SK-N-SH treated with all-trans-retinoic acid at 6 μM for 48 hours (cell line): ENCODE measurements at regions not wholly inside any gene's neighbourhood (a gene's known extent, or its start where the extent isn't known, plus 50 kb on each side); places are given as distances from the start of the nearest gene placed in this dataset.

Source experiments
- ATAC-seq: fragments of 200-7000 bp; cut with Tn5 transposase; 3 replicates; pipeline ENCODE4 v1.9.1; 2020; ENCODE audit warnings: mild to moderate bottlenecking, moderate library complexity
- ARNTL ChIP-seq: fragments of 450-650 bp; formaldehyde crosslinking; IDR thresholded peaks from 2 replicates; pipeline ENCODE4 v1.5.0; 2020; ENCODE audit warnings: low read depth, mild to moderate bottlenecking, moderate library complexity, borderline replicate concordance
- BACH2 ChIP-seq: fragments of 250-450 bp; sonication (Bioruptor Pico); IDR thresholded peaks from 2 replicates; pipeline ENCODE4 v1.9.0; 2021; ENCODE audit warnings: mild to moderate bottlenecking, borderline replicate concordance
- CREB5 ChIP-seq: fragments of 250-450 bp; sonication (Bioruptor Pico); IDR thresholded peaks from 2 replicates; pipeline ENCODE4 v1.5.1; 2020; ENCODE audit warnings: low read depth, mild to moderate bottlenecking, moderate library complexity
- CSDC2 ChIP-seq: fragments of 250-450 bp; sonication (Bioruptor Pico); IDR thresholded peaks from 2 replicates; pipeline ENCODE4 v1.5.0; 2020; ENCODE audit warnings: mild to moderate bottlenecking, moderate library complexity
- CSRNP3 ChIP-seq: fragments of 250-450 bp; sonication (Bioruptor Pico); IDR thresholded peaks from 2 replicates; pipeline ENCODE4 v1.5.1; 2021; ENCODE audit warnings: mild to moderate bottlenecking, moderate library complexity
- ESRRG ChIP-seq: fragments of 250-450 bp; sonication (Bioruptor Pico); IDR thresholded peaks from 2 replicates; pipeline ENCODE4 v1.6.1; 2021; ENCODE audit warnings: mild to moderate bottlenecking
- GLIS3 ChIP-seq: fragments of 250-450 bp; sonication (Bioruptor Pico); IDR thresholded peaks from 2 replicates; pipeline ENCODE4 v1.5.0; 2020; ENCODE audit warnings: mild to moderate bottlenecking, moderate library complexity
- ISL1 ChIP-seq: fragments of 250-450 bp; sonication (Bioruptor Pico); IDR thresholded peaks from 2 replicates; pipeline ENCODE4 v2.1.2; 2022; ENCODE audit warnings: mild to moderate bottlenecking, moderate library complexity
- PATZ1 ChIP-seq: fragments of 250-450 bp; sonication (Bioruptor Pico); IDR thresholded peaks from 2 replicates; pipeline ENCODE4 v1.8.0; 2020; ENCODE audit warnings: mild to moderate bottlenecking, moderate library complexity, borderline replicate concordance
- POU6F1 ChIP-seq: fragments of 250-450 bp; sonication (Bioruptor Pico); IDR thresholded peaks from 2 replicates; pipeline ENCODE4 v1.8.0; 2021; ENCODE audit warnings: low read depth, mild to moderate bottlenecking, moderate library complexity, borderline replicate concordance
- RARB ChIP-seq: fragments of 250-450 bp; sonication (Bioruptor Pico); IDR thresholded peaks from 2 replicates; pipeline ENCODE4 v1.8.0; 2021; ENCODE audit warnings: mild to moderate bottlenecking, moderate library complexity
- SNAI2 ChIP-seq: fragments of 250-450 bp; sonication (Bioruptor Pico); IDR thresholded peaks from 2 replicates; pipeline ENCODE4 v1.5.0; 2020; ENCODE audit warnings: mild to moderate bottlenecking, moderate library complexity
- TCF4 ChIP-seq: fragments of 250-450 bp; sonication (Bioruptor Pico); IDR thresholded peaks from 2 replicates; pipeline ENCODE4 v1.8.0; 2021; ENCODE audit warnings: mild to moderate bottlenecking, moderate library complexity, borderline replicate concordance
- TOX ChIP-seq: fragments of 250-450 bp; sonication (Bioruptor Pico); IDR thresholded peaks from 2 replicates; pipeline ENCODE4 v1.8.0; 2021; ENCODE audit warnings: mild to moderate bottlenecking, moderate library complexity, borderline replicate concordance
- TSHZ2 ChIP-seq: fragments of 250-450 bp; sonication (Bioruptor Pico); IDR thresholded peaks from 2 replicates; pipeline ENCODE4 v1.5.0; 2020; ENCODE audit warnings: mild to moderate bottlenecking, moderate library complexity
- ZFP3 ChIP-seq: fragments of 250-450 bp; sonication (Bioruptor Pico); IDR thresholded peaks from 2 replicates; pipeline ENCODE4 v1.5.0; 2020; ENCODE audit warnings: mild to moderate bottlenecking, moderate library complexity
- ZFP30 ChIP-seq: fragments of 450-650 bp; formaldehyde crosslinking; IDR thresholded peaks from 2 replicates; pipeline ENCODE4 v1.5.0; 2022; ENCODE audit warnings: mild to moderate bottlenecking, moderate library complexity
- ZNF565 ChIP-seq: fragments of 450-650 bp; formaldehyde crosslinking; conservative IDR thresholded peaks from 2 replicates; pipeline ENCODE4 v1.5.0; 2020; ENCODE audit warnings: low read depth, mild to moderate bottlenecking, moderate library complexity
- ZNF8 ChIP-seq: fragments of 450-650 bp; formaldehyde crosslinking; IDR thresholded peaks from 2 replicates; pipeline ENCODE4 v1.5.0; 2020; ENCODE audit warnings: mild to moderate bottlenecking, moderate library complexity

GRCh38 chr11:130548491-130548833 lies 100.0 kb downstream of the ADAMTS15 start:
- TF ChIP-seq PATZ1 (CRISPR knock-in tag) (no peak), BACH2 (CRISPR knock-in tag) (no peak), SNAI2 (CRISPR knock-in tag) (no peak), RARB (CRISPR knock-in tag) (no peak), TSHZ2 (CRISPR knock-in tag) (no peak), ARNTL (CRISPR knock-in tag) (no peak), ZFP3 (CRISPR knock-in tag) (no peak), POU6F1 (no peak), TOX (CRISPR knock-in tag) (no peak), CSDC2 (CRISPR knock-in tag) (no peak), CREB5 (no peak), ESRRG (CRISPR knock-in tag) (no peak), ZFP30 (no peak), ZNF565 (CRISPR knock-in tag) (no peak)
- no peak for ATAC-seq

- ATAC-seq, result peak; percentile 44; the same call in 1 of the 3 replicates
- TF ChIP-seq SNAI2 (CRISPR knock-in tag) (no peak), ZNF8 (no peak), RARB (CRISPR knock-in tag) (no peak)
These were observed 101.1 kb downstream of the ADAMTS15 start for GRCh38 chr11:130549393-130549999.

- no peak for TF ChIP-seq ZFP30
- no peak for TF ChIP-seq BACH2 (CRISPR knock-in tag)
- no peak for TF ChIP-seq GLIS3 (CRISPR knock-in tag)
- no peak for TF ChIP-seq RARB (CRISPR knock-in tag)
- TF ChIP-seq TCF4 (CRISPR knock-in tag), result no peak
- TF ChIP-seq TSHZ2 (CRISPR knock-in tag), result no peak
- no peak for TF ChIP-seq PATZ1 (CRISPR knock-in tag)
- no peak for TF ChIP-seq CSRNP3 (CRISPR knock-in tag)
- TF ChIP-seq SNAI2 (CRISPR knock-in tag), result no peak
- TF ChIP-seq ZNF8, result no peak
- no peak for TF ChIP-seq ESRRG (CRISPR knock-in tag)
- no peak for TF ChIP-seq ISL1 (CRISPR knock-in tag)
- no peak for ATAC-seq
These were observed 101.7 kb downstream of the ADAMTS15 start for GRCh38 chr11:130550150-130550549.
